Body of pancreas (tissue), 4 donors: ENCODE measurements at regions not wholly inside any gene's neighbourhood (a gene's known extent, or its start where the extent isn't known, plus 50 kb on each side); places are given as distances from the start of the nearest gene placed in this dataset.
A peak's percentile ranks its signal among the peaks of the same experiment; 100 is the strongest.

Experiments used
- ATAC-seq: fragments of 150-250 bp; one replicate; pipeline ENCODE4 v1.9.1; 2016
- DNase-seq, 4 donors: peaks; one replicate each; pipeline ENCODE4 v3.0.0-alpha.2; 2019
- H3K27ac ChIP-seq, 4 donors: fragments of 200-600 bp; sonication (generic); 1 replicate in 3 of 4; 2 replicates in 1 of 4; pipeline versions ENCODE4 v1.5.1 to v1.6.1; 2016 to 2019; ENCODE audit warnings: mild to moderate bottlenecking in 1 of 4, mixed read lengths in 1 of 4, moderate library complexity in 1 of 4
- H3K27me3 ChIP-seq, 2 donors: fragments of 200-600 bp; sonication (generic); one replicate each; pipeline ENCODE4 v1.6.0; 2016; ENCODE audit warnings: mild to moderate bottlenecking in 1 of 2
- H3K36me3 ChIP-seq, 2 donors: fragments of 200-600 bp; sonication (generic); replicated peaks in 1 of 2; 2 replicates each; pipeline ENCODE4 v1.5.1; 2016; ENCODE audit warnings: low read depth in 2 of 2; ENCODE audit not compliant: insufficient read depth in 1 of 2
- H3K4me1 ChIP-seq: fragments of 200-600 bp; sonication (generic); one replicate; pipeline ENCODE4 v1.6.0; 2016
- H3K4me3 ChIP-seq, 2 donors: fragments of 200-600 bp; sonication (generic); 1 replicate in 1 of 2; 2 replicates in 1 of 2; pipeline ENCODE4 v1.5.1; 2016 to 2019
- H3K9me3 ChIP-seq, 3 donors: fragments of 200-600 bp; sonication (generic); 1 replicate in 2 of 3; 2 replicates in 1 of 3; pipeline ENCODE4 v1.5.1; 2016
- POLR2A ChIP-seq, 3 donors: fragments of 450-650 bp; IDR thresholded peaks; one replicate each; pipeline ENCODE4 v1.6.1; 2016; ENCODE audit warnings: antibody characterized with exemption in 3 of 3, mild to moderate bottlenecking in 2 of 3
- WGBS, 2 donors: methylation state at CpG; one replicate each; pipeline ENCODE4 v1.1.5; 2017; 5-methylcytosine and 5-hydroxymethylcytosine counted together
- intact Hi-C: fragments of 100-400 bp; cut with DNase I; formaldehyde crosslinking; loops from one replicate; pipeline ENCODE4 v1.15.1; 2023
- TF ChIP-seq, protein P1 (sequence below), 7 experiments: fragments of 450-650 bp in 4 of 7; fragments of 200-600 bp in 3 of 7; sonication (generic) in 3 of 7; IDR thresholded peaks; one replicate each; pipeline ENCODE4 v1.5.1; 2016 to 2019; ENCODE audit warnings: antibody characterized with exemption in 7 of 7

DNA sequence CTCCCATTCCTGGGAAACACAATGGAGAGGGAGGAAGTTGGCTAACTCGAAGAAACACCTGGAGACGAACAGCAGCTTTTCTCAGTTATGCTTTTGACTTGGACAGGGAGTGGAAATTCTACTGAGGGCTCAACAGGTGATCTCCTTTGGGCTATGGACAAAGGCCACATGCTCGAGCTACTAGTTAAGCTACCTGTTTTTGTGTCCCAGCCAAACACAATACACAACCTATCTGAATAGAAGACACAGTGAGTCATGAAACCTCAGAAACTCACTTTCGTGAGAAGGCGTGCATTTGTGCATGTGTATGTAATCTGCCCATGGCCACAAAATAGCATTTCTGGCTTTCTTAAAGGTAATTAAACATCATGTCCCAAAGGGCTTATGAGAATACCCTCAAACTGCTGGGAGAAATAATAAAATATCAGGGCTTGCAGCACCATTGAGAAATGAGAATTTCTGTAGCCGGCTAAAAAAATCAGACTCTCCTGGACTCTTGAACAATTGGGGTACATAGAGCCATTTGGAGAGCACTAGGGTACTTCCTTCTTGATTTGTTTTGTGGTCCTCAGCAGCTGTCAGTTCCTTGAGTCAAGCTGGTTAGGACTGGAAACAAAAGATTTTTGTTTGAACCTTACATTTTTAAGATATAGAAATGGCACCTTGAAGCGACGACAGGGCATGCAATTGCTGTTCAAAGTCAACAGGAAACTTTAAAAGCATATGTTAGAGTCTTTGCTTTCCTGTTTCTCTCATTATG lies 85.5 kb upstream of the PTHLH start:
- WGBS, 2 donors: 77 to 79% methylated on average over 8 of the region's 8 CpGs
- no peak overlapping the region for H3K27ac ChIP-seq
- no peak for TF ChIP-seq POLR2A (IDR thresholded peaks at IDR 0.05)
- TF ChIP-seq, protein P1, sequence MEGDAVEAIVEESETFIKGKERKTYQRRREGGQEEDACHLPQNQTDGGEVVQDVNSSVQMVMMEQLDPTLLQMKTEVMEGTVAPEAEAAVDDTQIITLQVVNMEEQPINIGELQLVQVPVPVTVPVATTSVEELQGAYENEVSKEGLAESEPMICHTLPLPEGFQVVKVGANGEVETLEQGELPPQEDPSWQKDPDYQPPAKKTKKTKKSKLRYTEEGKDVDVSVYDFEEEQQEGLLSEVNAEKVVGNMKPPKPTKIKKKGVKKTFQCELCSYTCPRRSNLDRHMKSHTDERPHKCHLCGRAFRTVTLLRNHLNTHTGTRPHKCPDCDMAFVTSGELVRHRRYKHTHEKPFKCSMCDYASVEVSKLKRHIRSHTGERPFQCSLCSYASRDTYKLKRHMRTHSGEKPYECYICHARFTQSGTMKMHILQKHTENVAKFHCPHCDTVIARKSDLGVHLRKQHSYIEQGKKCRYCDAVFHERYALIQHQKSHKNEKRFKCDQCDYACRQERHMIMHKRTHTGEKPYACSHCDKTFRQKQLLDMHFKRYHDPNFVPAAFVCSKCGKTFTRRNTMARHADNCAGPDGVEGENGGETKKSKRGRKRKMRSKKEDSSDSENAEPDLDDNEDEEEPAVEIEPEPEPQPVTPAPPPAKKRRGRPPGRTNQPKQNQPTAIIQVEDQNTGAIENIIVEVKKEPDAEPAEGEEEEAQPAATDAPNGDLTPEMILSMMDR (IDR thresholded peaks at IDR 0.05): no peak
- no peaks in the 10 kb centered on the region for H3K36me3 ChIP-seq
- H3K4me3 ChIP-seq: no peak overlapping the region
- no peaks in the 10 kb centered on the region for H3K27me3 ChIP-seq
- H3K9me3 ChIP-seq: no peaks in the 10 kb centered on the region
- ATAC-seq (no peak), DNase-seq (peak in 1 of 4 donors; percentile 14)
- intact Hi-C loops: no loop called here
- no peaks in the 10 kb centered on the region for H3K4me1 ChIP-seq

DNA sequence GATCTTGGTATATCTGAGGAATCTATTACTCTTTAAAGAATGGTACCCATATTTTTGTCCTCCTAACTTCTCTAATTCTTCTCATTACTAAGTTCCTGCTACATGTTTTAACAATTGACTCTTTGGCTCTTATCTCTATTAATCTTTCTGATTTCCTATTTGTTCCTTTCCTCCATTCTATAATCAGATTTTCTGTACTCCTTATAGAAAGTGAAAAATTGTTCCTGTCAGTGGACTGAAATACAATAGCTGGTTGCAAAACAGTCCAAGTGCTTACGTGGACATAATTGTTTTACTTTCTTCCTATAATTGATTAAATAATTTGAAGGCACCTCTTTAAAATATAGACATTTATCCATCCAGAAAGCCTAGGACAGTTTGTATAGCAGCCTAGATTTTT lies 86.7 kb upstream of the PTHLH start:
- no peaks in the 10 kb centered on the region for H3K36me3 ChIP-seq
- H3K27me3 ChIP-seq: no peaks in the 10 kb centered on the region
- no peaks in the 10 kb centered on the region for H3K9me3 ChIP-seq
- DNase-seq (no peak), ATAC-seq (no peak)
- no peak for TF ChIP-seq POLR2A (IDR thresholded peaks at IDR 0.05)
- TF ChIP-seq, protein P1 (IDR thresholded peaks at IDR 0.05): no peak
- no peak overlapping the region for H3K4me3 ChIP-seq
- intact Hi-C loops: no loop called here
- WGBS, 2 donors: 59 to 63% methylated on average over 1 of the region's 1 CpG
- no peak overlapping the region for H3K27ac ChIP-seq
- H3K4me1 ChIP-seq: no peaks in the 10 kb centered on the region

DNA sequence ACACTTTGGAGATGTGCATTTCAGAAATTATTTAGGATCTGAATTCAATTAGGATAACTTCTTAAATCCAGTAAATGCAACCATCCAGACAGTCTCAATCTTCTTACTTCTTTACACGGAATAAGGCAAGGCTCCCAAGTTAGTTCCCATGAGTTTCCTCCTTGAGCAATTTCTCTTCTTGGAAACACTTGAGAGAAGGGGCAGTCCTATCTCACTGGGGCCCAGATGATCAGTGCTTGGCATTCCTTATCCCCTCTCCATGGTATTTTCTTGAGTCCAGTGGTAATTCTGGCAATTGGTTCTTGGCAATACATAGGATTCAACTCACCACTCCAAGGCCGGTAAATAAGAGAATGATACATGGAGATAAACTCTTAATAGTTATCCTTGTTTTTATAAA lies 87.1 kb upstream of the PTHLH start:
- Histone ChIP-seq H3K27me3 (no peaks in the 10 kb centered on the region), H3K4me3 (no peak overlapping the region), H3K36me3 (no peaks in the 10 kb centered on the region), H3K27ac (no peak overlapping the region), H3K4me1 (no peaks in the 10 kb centered on the region), H3K9me3 (no peaks in the 10 kb centered on the region)
- intact Hi-C loops: no loop called here
- TF ChIP-seq, protein P1 (IDR thresholded peaks at IDR 0.05): no peak
- no peak for TF ChIP-seq POLR2A (IDR thresholded peaks at IDR 0.05)
- 84 to 87% methylated on average over 2 of the region's 2 CpGs for WGBS, 2 donors
- ATAC-seq: no peak
- DNase-seq: no peak

DNA sequence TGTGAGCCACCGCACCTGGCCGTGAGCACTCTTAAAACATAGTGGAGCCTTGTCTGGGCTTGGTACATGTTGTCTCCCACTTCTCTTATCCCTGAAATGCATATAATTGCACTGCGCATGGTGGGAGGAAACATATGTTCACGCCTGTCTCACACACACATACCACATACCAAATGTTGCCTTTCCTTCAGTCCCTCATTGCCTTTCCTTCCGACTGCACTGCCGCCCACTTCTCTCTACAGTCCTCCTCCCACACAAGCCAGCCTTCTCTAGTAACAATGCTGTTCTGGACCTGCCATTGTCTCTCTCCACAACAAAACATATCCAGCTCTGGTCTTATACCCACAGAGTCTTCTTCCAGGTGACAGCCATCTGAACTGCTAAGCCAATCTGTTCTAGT lies 88.3 kb upstream of the PTHLH start:
- WGBS, 2 donors: 92 to 93% methylated on average over 6 of the region's 6 CpGs
- H3K27ac ChIP-seq: no peak overlapping the region
- no peaks in the 10 kb centered on the region for H3K36me3 ChIP-seq
- no peaks in the 10 kb centered on the region for H3K4me1 ChIP-seq
- H3K27me3 ChIP-seq: no peaks in the 10 kb centered on the region
- H3K9me3 ChIP-seq: no peaks in the 10 kb centered on the region
- no peak overlapping the region for H3K4me3 ChIP-seq
- no peak for TF ChIP-seq POLR2A (IDR thresholded peaks at IDR 0.05)
- TF ChIP-seq, protein P1 (IDR thresholded peaks at IDR 0.05): no peak
- intact Hi-C loops: no loop called here
- ATAC-seq (no peak), DNase-seq (no peak)

DNA sequence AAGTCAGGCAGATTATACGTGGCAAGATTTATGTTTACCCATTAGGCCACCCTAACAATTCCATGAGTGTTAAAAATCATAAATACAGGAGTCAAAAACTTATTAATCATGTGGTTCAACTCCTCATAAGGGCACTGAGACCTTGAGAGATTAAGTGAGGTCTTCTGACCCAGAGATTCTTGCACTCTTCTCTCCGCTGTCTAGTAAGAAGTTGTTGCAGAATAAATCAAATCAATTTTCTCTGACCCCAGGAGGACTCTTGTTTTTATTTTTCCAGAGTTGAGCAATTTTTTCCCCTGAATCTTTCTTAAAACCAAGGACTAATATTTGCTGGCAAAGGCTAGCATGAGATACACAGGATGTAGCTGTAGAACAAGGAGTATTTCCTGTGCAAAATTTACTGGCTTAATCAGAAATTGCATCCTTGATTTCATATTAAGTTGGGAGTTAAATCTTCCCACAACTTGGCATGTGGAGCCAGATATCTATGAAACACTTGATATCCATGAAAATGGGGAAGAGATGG lies 90.9 kb upstream of the PTHLH start:
- no peak for TF ChIP-seq POLR2A (IDR thresholded peaks at IDR 0.05)
- Histone ChIP-seq H3K9me3 (no peaks in the 10 kb centered on the region), H3K4me3 (no peak overlapping the region), H3K4me1 (no peaks in the 10 kb centered on the region), H3K27me3 (no peaks in the 10 kb centered on the region), H3K36me3 (no peaks in the 10 kb centered on the region), H3K27ac (no peak overlapping the region)
- DNase-seq (no peak), ATAC-seq (no peak)
- intact Hi-C loops: no loop called here
- WGBS, 2 donors: 62 to 77% methylated on average over 2 of the region's 2 CpGs
